IMR-90 (cell line): ENCODE measurements at regions not wholly inside any gene's neighbourhood (a gene's known extent, or its start where the extent isn't known, plus 50 kb on each side); places are given as distances from the start of the nearest gene placed in this dataset.

Experiments
- BHLHE40 ChIP-seq: fragments of 150-350 bp; IDR thresholded peaks from 2 replicates; pipeline ENCODE4 v1.6.1; 2016; ENCODE audit warnings: mild to moderate bottlenecking, low read depth, low read length
- CEBPB ChIP-seq: IDR thresholded peaks from 2 replicates; pipeline ENCODE4 v1.6.1; 2012; ENCODE audit warnings: low read depth, low read length, improper control_type of control experiment
- MAFK ChIP-seq: IDR thresholded peaks from 2 replicates; pipeline ENCODE4 v1.6.1; 2012; ENCODE audit warnings: low read depth, low read length, improper control_type of control experiment
- MAZ ChIP-seq: IDR thresholded peaks from 2 replicates; pipeline ENCODE4 v1.6.1; 2012; ENCODE audit warnings: low read depth, mild to moderate bottlenecking, low read length, improper control_type of control experiment, moderate library complexity, borderline replicate concordance
- MXI1 ChIP-seq: IDR thresholded peaks from 2 replicates; pipeline ENCODE4 v1.6.1; 2012; ENCODE audit warnings: low read depth, mild to moderate bottlenecking, low read length, moderate library complexity, borderline replicate concordance
- POLR2A ChIP-seq: IDR thresholded peaks from 2 replicates; pipeline ENCODE4 v1.6.1; 2012; ENCODE audit warnings: mild to moderate bottlenecking, low read depth, low read length
- TF ChIP-seq, protein P1 (sequence below): conservative IDR thresholded peaks from 2 replicates; pipeline ENCODE4 v1.5.1; 2012; ENCODE audit warnings: mild to moderate bottlenecking, low read depth, low read length, improper control_type of control experiment

- TF ChIP-seq MAZ (no peak), CEBPB (no peak), MXI1 (no peak), POLR2A (no peak), BHLHE40 (peak; percentile 78), MAFK (no peak)
- TF ChIP-seq, protein P1, sequence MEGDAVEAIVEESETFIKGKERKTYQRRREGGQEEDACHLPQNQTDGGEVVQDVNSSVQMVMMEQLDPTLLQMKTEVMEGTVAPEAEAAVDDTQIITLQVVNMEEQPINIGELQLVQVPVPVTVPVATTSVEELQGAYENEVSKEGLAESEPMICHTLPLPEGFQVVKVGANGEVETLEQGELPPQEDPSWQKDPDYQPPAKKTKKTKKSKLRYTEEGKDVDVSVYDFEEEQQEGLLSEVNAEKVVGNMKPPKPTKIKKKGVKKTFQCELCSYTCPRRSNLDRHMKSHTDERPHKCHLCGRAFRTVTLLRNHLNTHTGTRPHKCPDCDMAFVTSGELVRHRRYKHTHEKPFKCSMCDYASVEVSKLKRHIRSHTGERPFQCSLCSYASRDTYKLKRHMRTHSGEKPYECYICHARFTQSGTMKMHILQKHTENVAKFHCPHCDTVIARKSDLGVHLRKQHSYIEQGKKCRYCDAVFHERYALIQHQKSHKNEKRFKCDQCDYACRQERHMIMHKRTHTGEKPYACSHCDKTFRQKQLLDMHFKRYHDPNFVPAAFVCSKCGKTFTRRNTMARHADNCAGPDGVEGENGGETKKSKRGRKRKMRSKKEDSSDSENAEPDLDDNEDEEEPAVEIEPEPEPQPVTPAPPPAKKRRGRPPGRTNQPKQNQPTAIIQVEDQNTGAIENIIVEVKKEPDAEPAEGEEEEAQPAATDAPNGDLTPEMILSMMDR = no peak
Observed at GRCh38 chr1:22259551-22260282, 116.8 kb upstream of the WNT4 start.
